Upper lobe of left lung (tissue), 4 donors: ENCODE measurements at regions not wholly inside any gene's neighbourhood (a gene's known extent, or its start where the extent isn't known, plus 50 kb on each side); places are given as distances from the start of the nearest gene placed in this dataset.

Experiments
- EP300 ChIP-seq, 4 donors: sonication (generic); formaldehyde crosslinking; IDR thresholded peaks; one replicate each; pipeline ENCODE4 v1.5.1; 2017; ENCODE audit warnings: antibody characterized with exemption in 4 of 4, control low read depth in 2 of 4
- TF ChIP-seq, protein P1 (sequence below), 6 experiments: fragments of 450-650 bp in 4 of 6; fragments of 200-600 bp in 2 of 6; sonication (generic) in 2 of 6; IDR thresholded peaks; one replicate each; pipeline ENCODE4 v1.5.1; 2016 to 2019; ENCODE audit warnings: antibody characterized with exemption in 6 of 6

DNA sequence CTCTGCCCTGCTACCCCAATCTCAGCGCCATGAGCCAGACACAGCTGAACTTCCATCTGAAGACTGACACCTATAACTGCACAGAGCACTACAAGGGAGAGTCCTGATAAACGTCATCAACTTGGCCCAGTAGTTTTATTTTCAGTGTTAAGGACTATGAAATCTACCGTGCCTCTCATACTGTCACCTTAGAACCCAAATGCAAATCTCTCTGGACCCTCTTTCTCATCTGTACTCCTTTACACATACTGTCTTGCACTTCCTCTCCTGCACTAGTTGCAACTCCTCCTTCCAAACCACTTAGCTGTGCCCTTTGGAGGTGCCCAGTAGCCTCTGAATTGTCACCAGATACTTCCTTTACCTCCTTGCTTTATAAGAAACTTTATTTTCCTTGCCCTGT is 420.2 kb upstream of the CNKSR2 start:
- TF ChIP-seq, protein P1, sequence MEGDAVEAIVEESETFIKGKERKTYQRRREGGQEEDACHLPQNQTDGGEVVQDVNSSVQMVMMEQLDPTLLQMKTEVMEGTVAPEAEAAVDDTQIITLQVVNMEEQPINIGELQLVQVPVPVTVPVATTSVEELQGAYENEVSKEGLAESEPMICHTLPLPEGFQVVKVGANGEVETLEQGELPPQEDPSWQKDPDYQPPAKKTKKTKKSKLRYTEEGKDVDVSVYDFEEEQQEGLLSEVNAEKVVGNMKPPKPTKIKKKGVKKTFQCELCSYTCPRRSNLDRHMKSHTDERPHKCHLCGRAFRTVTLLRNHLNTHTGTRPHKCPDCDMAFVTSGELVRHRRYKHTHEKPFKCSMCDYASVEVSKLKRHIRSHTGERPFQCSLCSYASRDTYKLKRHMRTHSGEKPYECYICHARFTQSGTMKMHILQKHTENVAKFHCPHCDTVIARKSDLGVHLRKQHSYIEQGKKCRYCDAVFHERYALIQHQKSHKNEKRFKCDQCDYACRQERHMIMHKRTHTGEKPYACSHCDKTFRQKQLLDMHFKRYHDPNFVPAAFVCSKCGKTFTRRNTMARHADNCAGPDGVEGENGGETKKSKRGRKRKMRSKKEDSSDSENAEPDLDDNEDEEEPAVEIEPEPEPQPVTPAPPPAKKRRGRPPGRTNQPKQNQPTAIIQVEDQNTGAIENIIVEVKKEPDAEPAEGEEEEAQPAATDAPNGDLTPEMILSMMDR (IDR thresholded peaks at IDR 0.05), result no peak
- TF ChIP-seq EP300 (IDR thresholded peaks at IDR 0.05), result no peak
